K562 (cell line): ENCODE measurements at regions not wholly inside any gene's neighbourhood (a gene's known extent, or its start where the extent isn't known, plus 50 kb on each side); places are given as distances from the start of the nearest gene placed in this dataset.

Source experiments
- ARHGAP35 ChIP-seq: fragments of 450-650 bp; IDR thresholded peaks from 2 replicates; pipeline ENCODE4 v1.6.1; 2018; ENCODE audit not compliant: partially characterized antibody
- CHD1 ChIP-seq: fragments of 200-600 bp; sonication (generic); IDR thresholded peaks from one replicate; pipeline ENCODE4 v1.6.1; 2012; ENCODE audit warnings: mild to moderate bottlenecking, moderate library complexity, low read length, inconsistent platforms
- CREM ChIP-seq: IDR thresholded peaks from 2 replicates; pipeline ENCODE4 v1.6.1; 2014; ENCODE audit warnings: antibody characterized with exemption, low read depth
- FOXJ2 ChIP-seq: fragments of 200-800 bp; sonication (Bioruptor generic); IDR thresholded peaks from 2 replicates; pipeline ENCODE4 v1.6.1; 2016; ENCODE audit warnings: missing genetic modification characterization, missing compliant biosample characterization
- HSF4 ChIP-seq: fragments of 250-450 bp; sonication (Bioruptor Pico); IDR thresholded peaks from 2 replicates; pipeline ENCODE4 v2.1.2; 2022; ENCODE audit warnings: mild to moderate bottlenecking, moderate library complexity, borderline replicate concordance
- MED1 ChIP-seq: sonication (generic); formaldehyde crosslinking; IDR thresholded peaks from 2 replicates; pipeline ENCODE4 v1.8.1; 2023; ENCODE audit warnings: missing genetic modification reagents, borderline replicate concordance
- NCOA1 ChIP-seq: fragments of 450-650 bp; IDR thresholded peaks from 2 replicates; pipeline ENCODE4 v1.6.1; 2016; ENCODE audit warnings: low read depth
- RBM22 ChIP-seq: fragments of 200-400 bp; formaldehyde crosslinking; IDR thresholded peaks from 2 replicates; pipeline ENCODE4 v1.6.1; 2018; ENCODE audit warnings: low read length, low read depth; ENCODE audit not compliant: poor library complexity, severe bottlenecking
- SAFB ChIP-seq: fragments of 200-400 bp; formaldehyde crosslinking; IDR thresholded peaks from 2 replicates; pipeline ENCODE4 v1.6.1; 2017; ENCODE audit warnings: low read depth, low read length, borderline replicate concordance
- STAG1 ChIP-seq: sonication (generic); formaldehyde crosslinking; IDR thresholded peaks from 2 replicates; pipeline ENCODE4 v1.5.0; 2020; ENCODE audit warnings: missing genetic modification reagents, borderline replicate concordance
- ZFPM2 ChIP-seq: fragments of 250-450 bp; sonication (Bioruptor Pico); IDR thresholded peaks from 2 replicates; pipeline ENCODE4 v1.5.1; 2022; ENCODE audit warnings: mild to moderate bottlenecking
- TF ChIP-seq, protein P1 (sequence below): fragments of 450-650 bp; formaldehyde crosslinking; IDR thresholded peaks from 2 replicates; pipeline ENCODE4 v1.4.0; 2022; ENCODE audit warnings: missing genetic modification characterization
- TF ChIP-seq, protein P2 (sequence below), 2 experiments: fragments of 450-650 bp; IDR thresholded peaks; 2 replicates each; pipeline ENCODE4 v1.6.1; 2018; ENCODE audit warnings: mild to moderate bottlenecking in 2 of 2, low read depth in 1 of 2; ENCODE audit not compliant: partially characterized antibody in 2 of 2
- TF ChIP-seq, protein P3 (sequence below), 3 experiments: fragments of 200-800 bp in 1 of 3; fragments of 250-450 bp in 1 of 3; fragments of 450-650 bp in 1 of 3; sonication (Bioruptor Pico) in 1 of 3; sonication (Bioruptor generic) in 1 of 3; formaldehyde crosslinking in 1 of 3; IDR thresholded peaks; 2 replicates each; pipeline versions ENCODE4 v1.6.1 to v1.8.0; 2016 to 2022; ENCODE audit warnings: mild to moderate bottlenecking in 2 of 3, missing genetic modification characterization in 2 of 3, missing compliant biosample characterization in 1 of 3, moderate library complexity in 1 of 3
- TF ChIP-seq, protein P4 (sequence below), 2 experiments: fragments of 450-650 bp; IDR thresholded peaks; 2 replicates each; pipeline ENCODE4 v1.6.1; 2016

DNA sequence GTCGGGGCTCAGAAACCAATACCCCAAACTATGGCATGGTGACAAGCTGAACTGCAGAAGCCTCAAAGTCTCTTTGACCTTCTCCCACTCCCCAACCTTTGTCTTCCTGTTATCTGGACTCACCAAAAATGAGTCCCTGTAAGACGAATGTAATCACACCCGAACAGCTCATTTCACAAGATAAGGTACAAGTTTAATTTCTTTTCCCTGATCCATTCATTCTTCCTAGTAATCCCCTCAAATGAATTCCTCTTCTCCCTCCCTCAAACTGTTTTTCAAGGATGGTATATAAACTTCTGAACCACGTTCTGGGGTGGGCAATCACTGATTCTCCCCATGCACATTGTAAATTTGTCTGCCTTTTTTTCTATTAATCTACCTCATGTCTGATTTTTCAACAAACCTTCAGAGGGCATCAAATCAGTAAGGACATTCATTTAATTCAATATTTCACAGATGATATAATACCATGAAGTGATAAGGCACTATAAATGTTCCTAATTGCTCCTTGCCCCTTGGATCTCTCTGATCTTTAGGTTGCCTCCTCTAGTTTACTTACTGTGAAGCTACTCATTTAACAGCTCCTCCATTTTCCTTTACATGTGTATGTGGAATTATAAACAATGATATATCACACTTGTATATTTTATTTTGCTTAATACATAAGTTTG lies 77.2 kb downstream of the OR2B2 start (continued):
- TF ChIP-seq STAG1 (CRISPR knock-in tag) = no peak
- TF ChIP-seq MED1 (CRISPR knock-in tag) = no peak
- TF ChIP-seq ARHGAP35 = no peak
- peak; percentile 49; the same call in 1 of the 2 replicates for TF ChIP-seq NCOA1
- TF ChIP-seq SAFB = no peak
- TF ChIP-seq CREM = peak; percentile 50; the same call in 1 of the 2 replicates
- 0 out of 2 replicates have a peak, but pooled peaks have one; percentile 21 for TF ChIP-seq FOXJ2 (tag)
- TF ChIP-seq RBM22 = no peak
- TF ChIP-seq, protein P1, sequence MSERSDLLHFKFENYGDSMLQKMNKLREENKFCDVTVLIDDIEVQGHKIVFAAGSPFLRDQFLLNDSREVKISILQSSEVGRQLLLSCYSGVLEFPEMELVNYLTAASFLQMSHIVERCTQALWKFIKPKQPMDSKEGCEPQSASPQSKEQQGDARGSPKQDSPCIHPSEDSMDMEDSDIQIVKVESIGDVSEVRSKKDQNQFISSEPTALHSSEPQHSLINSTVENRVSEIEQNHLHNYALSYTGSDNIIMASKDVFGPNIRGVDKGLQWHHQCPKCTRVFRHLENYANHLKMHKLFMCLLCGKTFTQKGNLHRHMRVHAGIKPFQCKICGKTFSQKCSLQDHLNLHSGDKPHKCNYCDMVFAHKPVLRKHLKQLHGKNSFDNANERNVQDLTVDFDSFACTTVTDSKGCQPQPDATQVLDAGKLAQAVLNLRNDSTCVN (CRISPR knock-in tag) = peak; percentile 83; the same call in 1 of the 2 replicates
- 0 out of 2 replicates have a peak, but pooled peaks have one; percentile 67 for TF ChIP-seq ZFPM2
- TF ChIP-seq, protein P2, sequence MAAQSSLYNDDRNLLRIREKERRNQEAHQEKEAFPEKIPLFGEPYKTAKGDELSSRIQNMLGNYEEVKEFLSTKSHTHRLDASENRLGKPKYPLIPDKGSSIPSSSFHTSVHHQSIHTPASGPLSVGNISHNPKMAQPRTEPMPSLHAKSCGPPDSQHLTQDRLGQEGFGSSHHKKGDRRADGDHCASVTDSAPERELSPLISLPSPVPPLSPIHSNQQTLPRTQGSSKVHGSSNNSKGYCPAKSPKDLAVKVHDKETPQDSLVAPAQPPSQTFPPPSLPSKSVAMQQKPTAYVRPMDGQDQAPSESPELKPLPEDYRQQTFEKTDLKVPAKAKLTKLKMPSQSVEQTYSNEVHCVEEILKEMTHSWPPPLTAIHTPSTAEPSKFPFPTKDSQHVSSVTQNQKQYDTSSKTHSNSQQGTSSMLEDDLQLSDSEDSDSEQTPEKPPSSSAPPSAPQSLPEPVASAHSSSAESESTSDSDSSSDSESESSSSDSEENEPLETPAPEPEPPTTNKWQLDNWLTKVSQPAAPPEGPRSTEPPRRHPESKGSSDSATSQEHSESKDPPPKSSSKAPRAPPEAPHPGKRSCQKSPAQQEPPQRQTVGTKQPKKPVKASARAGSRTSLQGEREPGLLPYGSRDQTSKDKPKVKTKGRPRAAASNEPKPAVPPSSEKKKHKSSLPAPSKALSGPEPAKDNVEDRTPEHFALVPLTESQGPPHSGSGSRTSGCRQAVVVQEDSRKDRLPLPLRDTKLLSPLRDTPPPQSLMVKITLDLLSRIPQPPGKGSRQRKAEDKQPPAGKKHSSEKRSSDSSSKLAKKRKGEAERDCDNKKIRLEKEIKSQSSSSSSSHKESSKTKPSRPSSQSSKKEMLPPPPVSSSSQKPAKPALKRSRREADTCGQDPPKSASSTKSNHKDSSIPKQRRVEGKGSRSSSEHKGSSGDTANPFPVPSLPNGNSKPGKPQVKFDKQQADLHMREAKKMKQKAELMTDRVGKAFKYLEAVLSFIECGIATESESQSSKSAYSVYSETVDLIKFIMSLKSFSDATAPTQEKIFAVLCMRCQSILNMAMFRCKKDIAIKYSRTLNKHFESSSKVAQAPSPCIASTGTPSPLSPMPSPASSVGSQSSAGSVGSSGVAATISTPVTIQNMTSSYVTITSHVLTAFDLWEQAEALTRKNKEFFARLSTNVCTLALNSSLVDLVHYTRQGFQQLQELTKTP (IDR thresholded peaks at IDR 0.05; ENCODE audit: low read depth in 1 of 2, partially characterized antibody in 2 of 2) = peak; percentile 61 to 83
- peak; percentile 85 for TF ChIP-seq CHD1
- peak; percentile 29; the same call in 1 of the 2 replicates for TF ChIP-seq HSF4 (CRISPR knock-in tag)
- TF ChIP-seq, protein P3, sequence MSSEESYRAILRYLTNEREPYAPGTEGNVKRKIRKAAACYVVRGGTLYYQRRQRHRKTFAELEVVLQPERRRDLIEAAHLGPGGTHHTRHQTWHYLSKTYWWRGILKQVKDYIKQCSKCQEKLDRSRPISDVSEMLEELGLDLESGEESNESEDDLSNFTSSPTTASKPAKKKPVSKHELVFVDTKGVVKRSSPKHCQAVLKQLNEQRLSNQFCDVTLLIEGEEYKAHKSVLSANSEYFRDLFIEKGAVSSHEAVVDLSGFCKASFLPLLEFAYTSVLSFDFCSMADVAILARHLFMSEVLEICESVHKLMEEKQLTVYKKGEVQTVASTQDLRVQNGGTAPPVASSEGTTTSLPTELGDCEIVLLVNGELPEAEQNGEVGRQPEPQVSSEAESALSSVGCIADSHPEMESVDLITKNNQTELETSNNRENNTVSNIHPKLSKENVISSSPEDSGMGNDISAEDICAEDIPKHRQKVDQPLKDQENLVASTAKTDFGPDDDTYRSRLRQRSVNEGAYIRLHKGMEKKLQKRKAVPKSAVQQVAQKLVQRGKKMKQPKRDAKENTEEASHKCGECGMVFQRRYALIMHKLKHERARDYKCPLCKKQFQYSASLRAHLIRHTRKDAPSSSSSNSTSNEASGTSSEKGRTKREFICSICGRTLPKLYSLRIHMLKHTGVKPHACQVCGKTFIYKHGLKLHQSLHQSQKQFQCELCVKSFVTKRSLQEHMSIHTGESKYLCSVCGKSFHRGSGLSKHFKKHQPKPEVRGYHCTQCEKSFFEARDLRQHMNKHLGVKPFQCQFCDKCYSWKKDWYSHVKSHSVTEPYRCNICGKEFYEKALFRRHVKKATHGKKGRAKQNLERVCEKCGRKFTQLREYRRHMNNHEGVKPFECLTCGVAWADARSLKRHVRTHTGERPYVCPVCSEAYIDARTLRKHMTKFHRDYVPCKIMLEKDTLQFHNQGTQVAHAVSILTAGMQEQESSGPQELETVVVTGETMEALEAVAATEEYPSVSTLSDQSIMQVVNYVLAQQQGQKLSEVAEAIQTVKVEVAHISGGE (CRISPR knock-in tag; IDR thresholded peaks at IDR 0.05) = 0 out of 6 replicates have a peak, but pooled peaks of 1 of the 3 experiments have one; percentile 32
- TF ChIP-seq, protein P4, sequence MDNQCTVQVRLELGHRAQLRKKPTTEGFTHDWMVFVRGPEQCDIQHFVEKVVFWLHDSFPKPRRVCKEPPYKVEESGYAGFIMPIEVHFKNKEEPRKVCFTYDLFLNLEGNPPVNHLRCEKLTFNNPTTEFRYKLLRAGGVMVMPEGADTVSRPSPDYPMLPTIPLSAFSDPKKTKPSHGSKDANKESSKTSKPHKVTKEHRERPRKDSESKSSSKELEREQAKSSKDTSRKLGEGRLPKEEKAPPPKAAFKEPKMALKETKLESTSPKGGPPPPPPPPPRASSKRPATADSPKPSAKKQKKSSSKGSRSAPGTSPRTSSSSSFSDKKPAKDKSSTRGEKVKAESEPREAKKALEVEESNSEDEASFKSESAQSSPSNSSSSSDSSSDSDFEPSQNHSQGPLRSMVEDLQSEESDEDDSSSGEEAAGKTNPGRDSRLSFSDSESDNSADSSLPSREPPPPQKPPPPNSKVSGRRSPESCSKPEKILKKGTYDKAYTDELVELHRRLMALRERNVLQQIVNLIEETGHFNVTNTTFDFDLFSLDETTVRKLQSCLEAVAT (IDR thresholded peaks at IDR 0.05) = peak; percentile 81 to 98
